Naive B cell (primary cell): ENCODE measurements at regions not wholly inside any gene's neighbourhood (a gene's known extent, or its start where the extent isn't known, plus 50 kb on each side); places are given as distances from the start of the nearest gene placed in this dataset.
"Not testable (repeated sequence)": the region's sequence is repeated elsewhere in the genome, so short reads cannot be mapped to it uniquely, and the experiment has no call there.

Experiments
- ATAC-seq, 2 donors: fragments of 150-1000 bp; cut with Tn5 transposase; 2 replicates each; pipeline ENCODE4 v1.10.0; 2021; ENCODE audit warnings: low read depth in 2 of 2, mild to moderate bottlenecking in 2 of 2, moderate library complexity in 2 of 2
- DNase-seq: peaks from one replicate; pipeline ENCODE4 v3.0.0; 2022
- H3K27ac Mint-ChIP-seq, 6 donors: one replicate each; pipeline ENCODE4 v1.8.0; 2020 to 2022; ENCODE audit warnings: mild to moderate bottlenecking in 6 of 6, mixed read lengths in 6 of 6, moderate library complexity in 5 of 6, inconsistent platforms in 2 of 6
- H3K27me3 Mint-ChIP-seq, 3 donors: one replicate each; pipeline ENCODE4 v1.8.0; 2021 to 2022; ENCODE audit warnings: mixed read lengths in 3 of 3, mild to moderate bottlenecking in 1 of 3
- H3K36me3 Mint-ChIP-seq, 2 donors: one replicate each; pipeline ENCODE4 v1.8.0; 2020 to 2022; ENCODE audit warnings: mixed read lengths in 2 of 2, inconsistent platforms in 1 of 2, mild to moderate bottlenecking in 1 of 2
- H3K4me1 Mint-ChIP-seq, 3 donors: one replicate each; pipeline ENCODE4 v1.8.0; 2020 to 2022; ENCODE audit warnings: mixed read lengths in 3 of 3, inconsistent platforms in 1 of 3, mild to moderate bottlenecking in 1 of 3, moderate library complexity in 1 of 3
- H3K4me3 Mint-ChIP-seq, 8 donors: one replicate each; pipeline ENCODE4 v1.8.0; 2020 to 2022; ENCODE audit warnings: mild to moderate bottlenecking in 8 of 8, mixed read lengths in 8 of 8, moderate library complexity in 8 of 8, inconsistent platforms in 2 of 8
- H3K9me3 Mint-ChIP-seq, 7 donors: one replicate each; pipeline ENCODE4 v1.8.0; 2020 to 2022; ENCODE audit warnings: mixed read lengths in 7 of 7, mild to moderate bottlenecking in 5 of 7, inconsistent platforms in 2 of 7, moderate library complexity in 1 of 7

- no peak for DNase-seq
- Mint-ChIP-seq H3K9me3 (peaks cover 4 to 16% (median 7%) of the 10 kb centered on the region in 7 donors), H3K27me3 (peaks cover 0 to 8% (median 0%) of the 10 kb centered on the region in 3 donors), H3K36me3 (peaks cover 0 to 7% of the 10 kb centered on the region in 2 donors), H3K27ac (no peak overlapping the region), H3K4me1 (no peaks in the 10 kb centered on the region), H3K4me3 (no peak overlapping the region)
- no peak for ATAC-seq
Observed at GRCh38 chr16:5298202-5298601, 200.6 kb upstream of the EEF2KMT start.

- H3K36me3 Mint-ChIP-seq: no peaks in the 10 kb centered on the region
- no peak overlapping the region for H3K27ac Mint-ChIP-seq
- no peak overlapping the region for H3K4me3 Mint-ChIP-seq
- no peaks in the 10 kb centered on the region for H3K4me1 Mint-ChIP-seq
- ATAC-seq (no peak), DNase-seq (no peak)
- peaks cover 0 to 5% (median 4%) of the 10 kb centered on the region in 7 donors for H3K9me3 Mint-ChIP-seq
- H3K27me3 Mint-ChIP-seq: peaks cover 0 to 7% (median 0%) of the 10 kb centered on the region in 3 donors
Observed at GRCh38 chr16:5296176-5296575, 198.6 kb upstream of the EEF2KMT start.

- DNase-seq, H3K27me3 Mint-ChIP-seq, H3K9me3 Mint-ChIP-seq, H3K4me3 Mint-ChIP-seq, H3K4me1 Mint-ChIP-seq, H3K36me3 Mint-ChIP-seq, H3K27ac Mint-ChIP-seq, ATAC-seq: not testable (repeated sequence)
Observed at GRCh38 chr16:5295304-5295703, 197.7 kb upstream of the EEF2KMT start.

- not testable (repeated sequence) for H3K27ac Mint-ChIP-seq, H3K4me1 Mint-ChIP-seq, DNase-seq, H3K4me3 Mint-ChIP-seq, H3K27me3 Mint-ChIP-seq, ATAC-seq
- Mint-ChIP-seq H3K36me3 (peaks cover 4 to 18% of the 10 kb centered on the region in 2 donors), H3K9me3 (peaks cover 19 to 85% (median 54%) of the 10 kb centered on the region in 7 donors)
Observed at GRCh38 chr16:5282152-5282551, 184.6 kb upstream of the EEF2KMT start.

- Mint-ChIP-seq H3K4me3 (peak overlapping the region in 1 of 8 donors; percentile 42), H3K27me3 (peaks cover 5 to 32% (median 23%) of the 10 kb centered on the region in 3 donors), H3K9me3 (peaks cover 0 to 11% (median 1%) of the 10 kb centered on the region in 7 donors), H3K4me1 (no peaks in the 10 kb centered on the region), H3K27ac (no peak overlapping the region), H3K36me3 (no peaks in the 10 kb centered on the region)
- ATAC-seq (no peak), DNase-seq (no peak)
Observed at GRCh38 chr16:5257462-5257861, 159.9 kb upstream of the EEF2KMT start.

GRCh38 chr16:5252791-5253190 is 155.2 kb upstream of the EEF2KMT start:
- Mint-ChIP-seq H3K4me1 (no peaks in the 10 kb centered on the region), H3K27ac (no peak overlapping the region), H3K27me3 (peaks cover 5 to 31% (median 22%) of the 10 kb centered on the region in 3 donors), H3K9me3 (peaks cover 0 to 11% (median 2%) of the 10 kb centered on the region in 7 donors), H3K36me3 (no peaks in the 10 kb centered on the region), H3K4me3 (no peak overlapping the region)
- DNase-seq (no peak), ATAC-seq (no peak)

GRCh38 chr16:5247403-5247802 is 149.8 kb upstream of the EEF2KMT start:
- not testable (repeated sequence) for ATAC-seq, DNase-seq
- peaks cover 8 to 33% (median 12%) of the 10 kb centered on the region in 3 donors for H3K27me3 Mint-ChIP-seq

GRCh38 chr16:5240278-5240626 is 142.7 kb upstream of the EEF2KMT start:
- not testable (repeated sequence) for ATAC-seq, H3K36me3 Mint-ChIP-seq, H3K9me3 Mint-ChIP-seq, DNase-seq, H3K4me1 Mint-ChIP-seq, H3K27ac Mint-ChIP-seq
- Mint-ChIP-seq H3K4me3 (peak overlapping the region in 5 of 8 donors; percentile 15 to 69 (median 46)), H3K27me3 (peaks cover 33 to 74% (median 42%) of the 10 kb centered on the region in 3 donors)

More at GRCh38 chr16:5247403-5247802, 149.8 kb upstream of the EEF2KMT start:
- not testable (repeated sequence) for H3K9me3 Mint-ChIP-seq, H3K4me1 Mint-ChIP-seq, H3K36me3 Mint-ChIP-seq, H3K27ac Mint-ChIP-seq
- H3K4me3 Mint-ChIP-seq: peak overlapping the region in 1 of 8 donors; percentile 37

- peaks cover 27 to 68% (median 36%) of the 10 kb centered on the region in 3 donors for H3K27me3 Mint-ChIP-seq
- ATAC-seq: not testable (repeated sequence)
Observed at GRCh38 chr16:5239472-5240277, 142.1 kb upstream of the EEF2KMT start.

GRCh38 chr16:5235119-5235518 is 137.5 kb upstream of the EEF2KMT start:
- Mint-ChIP-seq H3K36me3 (no peaks in the 10 kb centered on the region), H3K9me3 (peaks cover 0 to 13% (median 5%) of the 10 kb centered on the region in 7 donors), H3K4me3 (no peak overlapping the region), H3K27me3 (peaks cover 29 to 55% (median 41%) of the 10 kb centered on the region in 3 donors), H3K4me1 (peaks cover 3 to 6% (median 4%) of the 10 kb centered on the region in 3 donors), H3K27ac (no peak overlapping the region)
- no peak for DNase-seq
- ATAC-seq: no peak

More at GRCh38 chr16:5239472-5240277, 142.1 kb upstream of the EEF2KMT start:
- DNase-seq: peak; percentile 34
- H3K4me1 Mint-ChIP-seq, H3K9me3 Mint-ChIP-seq, H3K36me3 Mint-ChIP-seq: not testable (repeated sequence)
- peak overlapping the region; percentile 43 to 88 (median 64) for H3K4me3 Mint-ChIP-seq
- H3K27ac Mint-ChIP-seq: peak overlapping the region in 1 of 6 donors; percentile 78

- Mint-ChIP-seq H3K4me1 (peaks cover 3 to 6% (median 4%) of the 10 kb centered on the region in 3 donors), H3K4me3 (peak overlapping the region in 1 of 8 donors; percentile 58), H3K36me3 (no peaks in the 10 kb centered on the region), H3K27me3 (peaks cover 31 to 54% (median 43%) of the 10 kb centered on the region in 3 donors), H3K27ac (no peak overlapping the region), H3K9me3 (peaks cover 0 to 13% (median 5%) of the 10 kb centered on the region in 7 donors)
- DNase-seq (no peak), ATAC-seq (no peak)
Observed at GRCh38 chr16:5234295-5235050, 136.9 kb upstream of the EEF2KMT start.

GRCh38 chr16:5231246-5231759 is 133.7 kb upstream of the EEF2KMT start:
- H3K36me3 Mint-ChIP-seq: no peaks in the 10 kb centered on the region
- H3K27me3 Mint-ChIP-seq: peaks cover 28 to 51% (median 44%) of the 10 kb centered on the region in 3 donors
- peak overlapping the region in 1 of 8 donors; percentile 12 for H3K4me3 Mint-ChIP-seq
- ATAC-seq: no peak
- DNase-seq: no peak
- no peak overlapping the region for H3K27ac Mint-ChIP-seq
- H3K9me3 Mint-ChIP-seq: peaks cover 0 to 13% (median 5%) of the 10 kb centered on the region in 7 donors
- H3K4me1 Mint-ChIP-seq: peaks cover 0 to 3% (median 0%) of the 10 kb centered on the region in 3 donors

GRCh38 chr16:5228369-5228768 is 130.8 kb upstream of the EEF2KMT start:
- Mint-ChIP-seq H3K27me3 (peaks cover 34 to 55% (median 34%) of the 10 kb centered on the region in 3 donors), H3K9me3 (peaks cover 0 to 13% (median 5%) of the 10 kb centered on the region in 7 donors)

More at GRCh38 chr16:5228369-5228768, 130.8 kb upstream of the EEF2KMT start:
- Mint-ChIP-seq H3K27ac (peak overlapping the region in 1 of 6 donors; percentile 25), H3K4me3 (no peak overlapping the region), H3K36me3 (no peaks in the 10 kb centered on the region), H3K4me1 (peaks cover 0 to 3% (median 0%) of the 10 kb centered on the region in 3 donors)
- ATAC-seq (no peak), DNase-seq (no peak)
